HG03064 (cell line): ENCODE measurements at regions not wholly inside any gene's neighbourhood (a gene's known extent, or its start where the extent isn't known, plus 50 kb on each side); places are given as distances from the start of the nearest gene placed in this dataset.
"Not testable (repeated sequence)": the region's sequence is repeated elsewhere in the genome, so short reads cannot be mapped to it uniquely, and the experiment has no call there.

Experiments
- ATAC-seq: cut with Tn5 transposase; IDR thresholded peaks from one replicate; pipeline ENCODE4 v1.9.1; 2021; ENCODE audit warnings: low read depth; ENCODE audit not compliant: unreplicated experiment

DNA sequence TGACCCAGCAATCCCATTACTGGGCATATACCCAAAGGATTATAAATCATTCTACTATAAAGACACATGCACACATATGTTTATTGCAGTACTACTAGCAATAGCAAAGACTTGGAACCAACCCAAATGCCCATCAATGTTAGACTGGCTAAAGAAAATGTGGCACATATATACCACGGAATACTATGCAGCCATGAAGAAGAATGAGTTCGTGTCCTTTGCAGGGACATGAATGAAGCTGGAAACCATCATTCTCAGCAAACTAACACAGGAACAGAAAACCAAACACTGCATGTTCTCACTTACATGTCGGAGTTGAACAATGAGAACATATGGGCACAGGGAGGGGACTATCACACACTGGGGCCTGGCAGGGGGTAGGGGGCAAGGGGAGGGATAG, 183.0 kb downstream of the HACE1 start:
- not testable (repeated sequence) for ATAC-seq

DNA sequence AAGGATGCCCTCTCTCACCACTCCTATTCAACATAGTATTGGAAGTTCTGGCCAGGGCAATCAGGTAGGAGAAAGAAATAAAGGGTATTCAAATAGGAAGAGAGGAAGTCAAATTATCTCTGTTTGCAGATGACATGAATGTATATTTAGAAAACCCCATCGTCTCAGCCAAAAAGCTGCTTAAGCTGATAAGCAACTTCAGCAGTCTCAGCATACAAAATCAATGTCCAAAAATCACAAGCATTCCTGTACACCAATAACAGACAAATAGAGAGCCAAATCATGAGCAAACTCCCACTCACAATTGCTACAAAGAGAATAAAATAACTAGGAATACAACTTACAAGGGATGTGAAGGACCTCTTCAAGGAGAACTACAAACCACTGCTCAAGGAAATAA, 184.6 kb downstream of the HACE1 start:
- ATAC-seq: not testable (repeated sequence)

DNA sequence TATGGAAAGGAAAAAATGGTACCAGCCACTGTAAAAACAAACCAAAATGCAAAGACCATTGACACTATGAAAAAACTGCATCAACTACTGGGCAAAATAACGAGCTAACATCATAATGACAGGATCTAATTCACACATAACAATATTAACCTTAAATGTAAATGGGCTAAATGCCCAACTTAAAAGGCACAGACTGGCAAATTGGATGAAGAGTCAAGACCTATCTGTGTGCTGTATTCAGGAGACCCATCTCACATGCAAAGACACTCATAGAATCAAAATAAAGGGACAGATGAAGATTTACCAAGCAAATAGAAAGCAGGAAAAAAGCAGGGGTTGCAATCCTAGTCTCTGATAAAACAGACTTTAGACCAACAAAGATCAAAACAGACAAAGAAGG, 186.6 kb downstream of the HACE1 start:
- not testable (repeated sequence) for ATAC-seq

DNA sequence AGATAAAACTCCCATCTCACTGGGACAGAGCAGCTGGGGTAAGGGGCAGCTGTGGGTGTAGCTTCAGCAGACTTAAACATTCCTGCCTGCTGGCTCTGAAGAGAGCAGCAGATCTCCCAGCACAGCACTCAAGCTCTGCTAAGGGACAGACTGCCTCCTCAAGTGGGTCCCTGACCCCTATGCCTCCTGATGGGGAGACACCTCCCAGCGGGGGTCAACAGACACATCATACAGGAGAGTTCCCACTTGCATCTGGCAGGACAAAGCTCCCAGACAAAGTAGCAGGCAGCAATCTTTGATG, 188.2 kb downstream of the HACE1 start:
- ATAC-seq: not testable (repeated sequence)

DNA sequence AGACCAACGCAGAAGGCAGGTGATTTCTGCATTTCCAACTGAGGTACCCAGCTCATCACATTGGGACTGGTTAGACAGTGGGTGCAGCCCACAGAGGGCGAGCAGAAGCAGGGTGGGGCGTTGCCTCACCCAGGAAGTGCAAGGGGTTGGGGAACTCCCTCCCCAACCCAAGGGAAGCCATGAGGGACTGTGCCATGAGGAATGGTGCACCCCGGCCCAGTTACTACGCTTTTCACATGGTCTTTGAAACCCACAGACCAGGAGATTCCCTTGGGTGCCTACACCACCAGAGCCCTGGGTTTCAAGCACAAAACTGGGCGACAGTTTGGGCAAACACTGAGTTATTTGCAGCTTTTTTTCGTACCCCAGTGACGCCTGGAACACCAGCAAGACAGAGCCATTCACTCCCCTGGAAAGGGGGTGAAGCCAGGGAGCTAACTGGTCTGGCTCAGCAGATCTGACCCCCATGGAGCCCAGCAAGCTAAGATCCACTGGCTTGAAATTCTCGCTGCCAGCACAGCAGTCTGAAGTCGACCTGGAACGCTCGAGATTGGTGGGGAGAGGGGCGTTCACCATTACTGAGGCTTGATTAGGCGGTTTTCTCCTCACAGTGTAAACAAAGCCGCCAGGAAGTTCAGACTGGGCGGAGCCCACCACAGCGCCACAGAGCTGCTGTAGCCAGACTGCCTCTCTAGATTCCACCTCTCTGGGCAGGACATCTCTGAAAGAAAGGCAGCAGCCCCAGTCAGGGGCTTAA, 188.7 kb downstream of the HACE1 start:
- ATAC-seq: not testable (repeated sequence)

DNA sequence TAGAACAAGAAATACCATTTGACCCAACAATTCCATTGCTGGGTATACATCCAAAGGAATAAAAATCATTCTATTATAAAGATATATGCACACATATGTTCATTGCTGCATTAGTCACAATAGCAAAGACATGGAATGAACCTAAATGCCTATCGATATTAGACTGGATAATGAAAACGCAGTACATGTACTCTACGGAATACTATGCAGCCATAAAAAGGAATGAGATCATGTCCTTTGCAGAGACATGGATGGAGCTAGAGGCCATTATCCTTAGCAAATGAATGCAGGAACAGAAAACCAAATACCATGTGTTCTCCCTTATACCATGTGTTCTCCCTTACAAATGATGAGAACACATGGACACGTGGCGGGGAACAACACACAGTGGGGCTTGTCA, 190.2 kb downstream of the HACE1 start:
- ATAC-seq: no peak

DNA sequence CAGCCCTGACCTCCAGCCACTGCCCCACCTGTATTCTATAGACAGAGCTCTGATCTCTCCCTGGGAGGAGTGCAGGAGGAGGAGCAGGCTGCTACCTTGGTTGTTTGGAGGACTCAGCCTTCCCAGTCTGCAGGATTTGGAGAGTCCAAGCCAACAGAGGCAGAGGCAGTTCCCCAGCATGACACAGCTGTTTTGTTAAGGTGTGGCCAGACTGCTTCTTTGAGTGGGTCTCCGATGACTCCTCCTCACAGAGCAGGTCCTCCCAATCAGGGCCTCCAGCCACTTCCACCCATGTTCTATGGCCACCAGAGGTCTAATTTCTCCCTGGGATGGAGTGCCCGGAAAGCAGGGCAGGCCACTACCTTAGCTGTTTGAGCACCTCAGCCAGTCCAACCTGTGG, 203.5 kb downstream of the HACE1 start:
- ATAC-seq: no peak

DNA sequence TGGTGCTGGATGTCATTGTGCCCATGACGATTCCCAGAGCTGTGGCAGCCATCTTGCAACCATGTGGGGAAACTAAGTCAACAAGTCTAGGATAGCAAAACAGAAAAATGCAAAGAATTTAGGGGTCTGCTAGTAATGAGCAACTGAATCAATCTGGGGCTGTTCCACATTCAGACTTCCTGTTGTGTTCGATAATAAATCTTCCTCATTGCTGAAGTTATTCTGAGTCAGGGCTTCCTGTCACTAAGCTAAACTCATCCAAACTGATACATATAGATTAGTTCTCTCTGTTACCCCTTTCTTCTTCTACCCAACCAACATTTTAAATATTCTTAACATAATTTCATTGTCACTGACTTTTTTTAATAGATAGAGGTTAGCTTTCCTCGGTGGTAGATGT, 205.9 kb downstream of the HACE1 start:
- ATAC-seq: no peak

DNA sequence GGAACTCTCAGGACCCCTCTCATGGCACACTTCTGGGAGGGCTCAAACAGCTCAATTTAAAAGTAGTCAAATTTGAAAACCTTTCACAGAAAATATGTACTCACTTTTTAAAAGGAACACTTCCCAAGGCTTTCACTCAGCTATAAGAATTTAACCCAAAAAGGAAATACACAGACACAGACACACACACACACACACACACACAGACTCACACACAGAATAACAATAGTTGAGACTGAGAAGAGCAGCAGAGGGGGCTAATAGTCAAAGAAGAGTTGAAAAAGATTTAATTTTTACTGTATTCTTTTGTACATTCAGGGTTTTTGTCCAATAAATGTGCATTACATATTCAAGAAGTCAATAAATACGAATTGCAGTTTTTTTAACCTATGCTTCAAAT, 211.4 kb downstream of the HACE1 start:
- ATAC-seq: no peak

DNA sequence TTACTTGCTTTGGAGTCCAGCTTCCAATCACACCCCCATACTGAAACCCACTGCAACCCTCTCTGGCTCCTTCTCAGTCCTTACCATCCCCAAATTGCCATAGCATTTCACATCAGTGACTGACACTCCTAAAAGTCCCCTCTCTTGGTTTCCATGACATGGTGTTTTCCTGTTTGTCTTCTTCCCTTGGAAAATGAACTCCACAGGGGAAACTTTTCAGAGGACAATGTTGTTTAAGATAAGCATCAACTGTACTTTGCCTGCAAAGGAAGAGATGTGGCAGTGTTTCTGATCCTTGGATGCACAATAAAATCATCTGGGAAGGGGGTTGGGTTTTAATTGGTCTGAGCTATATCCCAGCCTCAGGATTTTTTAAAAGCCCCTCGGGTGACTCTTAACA, 214.9 kb downstream of the HACE1 start:
- ATAC-seq: no peak

DNA sequence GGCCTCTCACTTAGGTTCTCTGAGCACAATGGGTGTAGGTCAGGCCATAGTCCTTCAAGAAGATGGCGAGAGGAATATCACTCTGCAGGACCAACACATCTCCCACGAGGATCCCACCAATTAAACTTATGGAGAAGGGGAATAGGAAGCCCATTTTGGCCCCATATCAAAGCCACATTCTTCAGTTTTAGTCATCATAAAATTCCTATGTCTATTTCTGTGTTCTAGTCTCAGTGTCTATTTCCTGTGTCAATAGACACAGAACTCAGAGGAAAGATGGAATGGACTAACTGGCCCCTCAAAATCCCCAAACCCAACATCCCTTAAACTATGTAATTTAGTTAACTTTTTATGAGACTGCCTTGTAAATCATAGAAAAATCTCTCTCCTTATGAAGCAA, 216.8 kb downstream of the HACE1 start:
- ATAC-seq: no peak

DNA sequence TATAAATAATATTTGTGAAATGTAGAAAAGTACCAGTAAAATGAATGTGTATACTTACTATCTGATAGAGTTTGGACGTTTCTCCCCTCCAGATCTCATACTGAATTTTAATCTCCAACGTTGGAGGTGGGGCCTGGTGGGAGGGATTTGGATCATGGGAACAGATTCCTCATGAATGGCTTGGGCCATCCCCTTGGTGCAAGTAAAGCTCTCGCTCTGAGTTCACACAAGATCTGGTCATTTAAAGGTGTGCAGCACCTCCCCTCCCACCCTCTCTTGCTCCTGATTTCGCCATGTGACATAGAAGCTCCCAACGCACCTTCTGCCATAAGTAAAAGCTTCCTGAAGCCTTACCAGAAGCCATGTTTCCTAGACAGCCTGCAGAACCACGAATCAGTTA, 219.0 kb downstream of the HACE1 start:
- no peak for ATAC-seq

DNA sequence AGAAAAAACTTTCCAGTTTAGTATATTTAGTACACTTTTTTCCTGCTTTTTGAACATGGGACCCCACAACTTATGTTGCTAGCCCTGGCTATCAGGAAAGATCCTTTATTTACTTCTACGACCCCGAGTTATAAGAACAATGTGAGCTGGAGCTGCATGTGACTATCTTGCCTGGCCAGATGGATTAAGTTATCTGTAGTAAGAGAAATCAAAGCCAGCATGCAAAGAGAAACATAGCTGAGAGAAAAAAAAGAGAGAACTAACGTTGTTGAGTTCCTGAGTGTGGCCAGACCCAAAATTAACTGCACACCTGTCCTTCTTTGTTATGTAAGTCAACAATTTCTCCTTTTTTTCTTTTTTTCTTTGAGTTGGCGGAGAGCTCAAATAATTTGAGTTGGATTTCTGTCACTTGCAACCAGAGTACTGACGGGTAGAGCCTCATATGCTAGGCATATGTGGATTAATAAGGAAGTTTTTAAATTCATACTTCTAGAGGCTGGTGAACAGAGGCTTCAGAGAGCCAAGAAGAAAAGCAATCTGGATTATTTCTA, 219.5 kb downstream of the HACE1 start:
- ATAC-seq: no peak

DNA sequence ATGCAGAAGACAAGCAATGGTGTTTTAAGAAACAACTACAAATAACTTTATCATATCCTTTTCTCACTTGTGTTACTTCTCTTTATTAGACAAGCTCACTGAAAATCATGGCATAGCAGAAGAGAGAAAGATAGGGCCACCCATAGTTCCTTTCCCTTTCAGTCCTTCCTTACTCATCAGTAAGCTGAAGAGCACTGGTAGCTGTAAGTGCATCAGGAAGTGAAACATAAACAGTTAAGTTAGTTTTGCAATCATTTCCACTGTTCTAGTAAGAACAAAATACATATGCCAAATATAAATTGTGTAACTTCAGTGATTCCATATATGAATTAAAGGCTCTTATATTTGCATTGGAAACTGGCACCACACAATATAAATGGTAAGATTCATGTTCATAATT, 220.1 kb downstream of the HACE1 start:
- ATAC-seq: peak; percentile 97

DNA sequence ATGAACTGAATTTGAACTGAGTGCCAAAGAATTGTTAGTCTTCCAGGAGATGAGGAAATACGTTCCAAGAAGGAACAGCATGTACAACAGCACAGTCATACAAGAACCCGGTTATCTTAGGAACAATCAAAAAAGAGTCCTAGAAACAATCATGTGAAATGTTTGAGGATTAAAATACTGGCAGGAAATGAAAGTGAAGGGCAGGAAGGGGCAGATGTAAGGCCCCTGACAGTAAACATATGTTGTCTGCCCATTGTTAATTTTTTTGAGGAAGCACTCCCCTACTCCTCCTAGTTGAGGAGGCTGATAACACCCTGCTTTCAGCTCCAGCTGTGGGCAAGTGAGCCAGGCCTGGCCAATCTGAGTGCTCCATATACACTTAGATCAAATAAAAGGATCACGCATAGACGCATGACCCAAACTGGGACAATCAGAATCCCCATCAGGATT, 220.9 kb downstream of the HACE1 start:
- no peak for ATAC-seq

DNA sequence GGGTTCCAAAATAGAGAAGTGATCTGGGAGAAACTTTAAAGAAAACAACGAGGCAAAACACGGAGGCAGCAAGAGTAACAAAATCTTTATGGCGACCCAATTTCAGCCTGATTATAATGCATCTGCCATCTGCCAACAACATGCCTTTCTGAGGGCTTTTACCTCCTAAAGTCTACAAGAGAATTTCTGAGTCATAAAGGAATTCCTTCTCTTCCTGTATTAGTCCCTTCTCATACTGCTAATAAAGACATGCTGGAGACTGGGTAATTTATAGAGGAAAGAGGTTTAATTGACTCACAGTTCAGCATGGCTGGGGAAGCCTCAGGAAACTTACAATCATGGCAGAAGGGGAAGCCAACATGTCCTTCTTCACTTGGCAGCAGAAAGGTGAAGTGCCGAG, 226.6 kb downstream of the HACE1 start:
- no peak for ATAC-seq

DNA sequence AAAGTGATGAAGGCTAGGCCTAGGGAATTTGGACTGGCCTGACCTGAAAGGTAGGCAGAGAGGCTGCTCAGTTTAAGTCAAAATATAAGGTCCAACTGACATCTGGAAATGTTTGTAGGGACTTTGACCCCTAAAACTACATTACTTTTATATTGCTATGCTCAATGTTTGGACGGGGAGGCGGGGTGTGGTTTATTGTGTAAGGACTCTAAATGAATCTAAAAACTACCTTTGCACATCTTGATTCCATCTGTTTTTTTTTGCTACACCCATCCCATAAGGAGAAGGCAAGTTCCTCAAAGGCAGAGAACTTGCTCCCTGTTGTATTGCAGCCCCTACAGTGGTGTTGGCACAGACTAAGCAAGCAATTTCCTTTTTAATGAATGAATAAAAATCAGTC, 227.1 kb downstream of the HACE1 start:
- no peak for ATAC-seq

DNA sequence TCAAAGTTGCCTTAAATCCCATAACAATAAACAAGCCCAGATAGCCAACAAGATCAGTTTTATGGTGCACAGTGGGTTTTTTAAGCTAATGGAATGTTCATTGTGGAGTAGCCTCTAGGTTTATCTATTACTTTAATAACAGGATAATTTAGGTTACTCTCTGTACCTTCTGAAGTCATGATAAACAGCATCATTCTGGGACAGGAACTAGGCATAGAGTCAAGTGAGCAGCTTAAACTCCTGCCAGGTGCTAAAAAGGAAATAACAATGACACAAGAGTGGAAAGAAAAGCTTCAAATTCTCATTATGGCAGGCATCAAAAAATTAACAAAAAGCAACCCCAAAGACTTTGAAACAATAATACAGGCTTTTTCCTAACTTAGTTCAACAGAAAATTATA, 228.8 kb downstream of the HACE1 start:
- ATAC-seq: no peak

DNA sequence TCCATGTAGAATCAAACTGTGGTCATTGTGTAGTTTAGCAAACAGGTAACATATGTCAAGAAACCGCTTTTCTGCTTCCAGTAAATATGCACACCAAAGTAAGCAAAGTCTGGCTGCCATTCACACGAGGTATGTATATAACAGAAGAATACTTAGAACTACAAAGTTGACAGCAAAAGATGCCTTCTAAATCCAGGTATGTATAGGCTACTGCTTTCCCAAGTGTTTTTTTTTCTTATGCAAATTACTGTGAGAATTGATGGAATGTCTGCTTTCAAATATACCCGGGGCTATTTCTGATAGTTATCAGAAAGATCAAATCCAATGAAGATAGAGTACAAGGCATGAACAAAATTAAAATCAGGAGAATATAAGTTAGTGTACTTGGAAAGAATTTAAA, 229.2 kb downstream of the HACE1 start:
- ATAC-seq: no peak

DNA sequence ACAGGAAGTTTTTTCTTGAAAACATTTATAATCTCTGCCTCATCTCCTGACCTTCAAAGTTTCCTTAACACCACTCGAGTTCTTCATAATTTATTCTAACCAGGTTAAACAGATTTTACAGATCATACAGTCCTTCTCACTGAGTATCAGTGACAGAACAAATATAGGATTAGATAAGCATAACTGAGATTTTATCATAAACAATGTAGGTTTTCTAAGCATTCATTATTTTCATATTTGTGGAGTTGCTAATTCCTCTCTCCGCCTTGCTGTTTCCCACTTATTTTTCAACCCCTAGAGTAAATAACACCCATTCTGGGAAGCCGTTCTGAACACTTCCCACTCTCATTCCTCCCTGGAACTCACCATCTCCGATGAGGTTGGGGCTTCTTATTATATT, 229.9 kb downstream of the HACE1 start:
- no peak for ATAC-seq

DNA sequence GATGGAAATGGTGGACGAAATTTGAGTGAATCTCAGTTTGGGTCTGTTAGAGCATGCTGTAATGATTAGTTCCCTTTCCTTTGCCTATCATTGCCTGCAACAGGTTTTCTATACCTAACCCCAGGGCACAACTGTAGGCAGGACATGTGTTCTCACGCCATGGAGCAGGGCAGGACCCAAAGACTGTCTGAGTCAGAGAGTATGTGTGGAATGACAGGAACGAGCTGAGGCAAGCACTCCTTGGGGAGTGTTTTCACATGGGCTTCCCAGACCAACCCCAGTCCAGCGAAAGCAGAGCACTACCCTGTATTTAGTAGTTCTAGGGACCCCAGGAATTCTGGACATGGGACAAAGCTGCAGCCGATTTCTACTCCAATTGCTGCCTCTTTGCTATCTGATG, 234.2 kb downstream of the HACE1 start:
- no peak for ATAC-seq

DNA sequence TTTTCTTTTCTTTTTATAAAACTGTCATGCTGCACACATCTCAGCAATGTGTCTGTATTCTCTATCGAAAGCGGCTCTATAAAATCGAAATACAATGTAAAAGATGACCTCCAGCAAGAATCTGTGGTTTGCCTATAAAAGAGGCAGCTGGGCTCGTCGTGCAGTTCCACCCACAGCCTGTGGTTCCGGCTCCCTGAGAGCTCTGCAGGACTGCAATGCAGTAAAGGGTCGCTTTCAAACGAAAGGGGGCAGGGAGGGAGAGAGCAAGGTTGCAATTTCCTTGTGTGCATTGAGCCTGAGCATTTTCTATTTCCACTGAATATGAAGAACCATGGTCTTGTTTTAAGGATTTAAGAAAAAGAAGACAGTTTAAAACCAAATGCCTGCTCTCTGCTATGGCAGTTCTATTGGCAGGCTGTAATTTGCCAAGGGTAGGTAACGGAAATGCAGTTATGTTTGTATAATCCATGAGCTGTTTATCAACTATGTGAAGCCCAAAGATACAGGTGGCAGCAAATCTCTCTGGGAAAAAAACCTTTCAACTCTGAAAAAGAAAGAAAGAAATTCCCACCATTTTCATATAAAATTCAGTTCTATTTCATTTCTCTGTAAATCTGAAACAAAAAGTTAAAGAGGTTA, 236.5 kb downstream of the HACE1 start:
- ATAC-seq: no peak
